HG03175 (cell line): ENCODE measurements at regions not wholly inside any gene's neighbourhood (a gene's known extent, or its start where the extent isn't known, plus 50 kb on each side); places are given as distances from the start of the nearest gene placed in this dataset.
A peak's percentile ranks its signal among the peaks of the same experiment; 100 is the strongest.
"Not testable (repeated sequence)": the region's sequence is repeated elsewhere in the genome, so short reads cannot be mapped to it uniquely, and the experiment has no call there.

Source experiments
- ATAC-seq: cut with Tn5 transposase; IDR thresholded peaks from one replicate; pipeline ENCODE4 v1.9.1; 2021; ENCODE audit warnings: mild to moderate bottlenecking, moderate library complexity; ENCODE audit not compliant: unreplicated experiment

DNA sequence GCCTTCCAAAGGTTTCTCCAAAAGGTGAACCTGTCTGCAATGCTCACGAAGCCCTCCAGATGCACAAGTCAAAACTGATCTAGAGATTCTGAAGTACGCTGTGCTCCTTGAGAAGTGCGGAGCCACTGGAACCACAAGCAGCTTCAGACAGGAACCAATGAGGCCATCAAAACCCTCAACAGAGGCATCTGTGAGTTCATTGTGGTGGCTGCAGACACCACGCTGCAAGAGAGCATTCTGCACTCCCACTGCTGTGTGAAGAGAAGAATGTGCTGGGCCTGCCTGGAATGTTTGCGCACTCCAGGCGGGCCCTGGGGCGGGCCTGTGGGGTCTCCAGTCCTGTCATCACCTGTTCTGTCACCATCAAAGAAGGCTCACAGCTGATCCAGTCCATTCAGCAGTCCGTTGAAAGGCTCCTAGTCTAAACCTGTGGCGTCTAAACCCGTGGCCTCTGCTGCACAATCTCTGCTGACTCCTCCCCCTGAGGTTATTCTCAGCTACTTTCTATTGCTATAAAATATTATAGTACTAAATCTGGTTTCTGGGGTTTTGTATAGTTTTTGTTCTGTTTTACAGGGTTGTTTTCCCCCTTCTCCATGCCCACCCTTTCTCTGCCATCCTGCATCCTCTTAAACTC, 111.6 kb downstream of the PPIAL4A start:
- ATAC-seq = not testable (repeated sequence)

DNA sequence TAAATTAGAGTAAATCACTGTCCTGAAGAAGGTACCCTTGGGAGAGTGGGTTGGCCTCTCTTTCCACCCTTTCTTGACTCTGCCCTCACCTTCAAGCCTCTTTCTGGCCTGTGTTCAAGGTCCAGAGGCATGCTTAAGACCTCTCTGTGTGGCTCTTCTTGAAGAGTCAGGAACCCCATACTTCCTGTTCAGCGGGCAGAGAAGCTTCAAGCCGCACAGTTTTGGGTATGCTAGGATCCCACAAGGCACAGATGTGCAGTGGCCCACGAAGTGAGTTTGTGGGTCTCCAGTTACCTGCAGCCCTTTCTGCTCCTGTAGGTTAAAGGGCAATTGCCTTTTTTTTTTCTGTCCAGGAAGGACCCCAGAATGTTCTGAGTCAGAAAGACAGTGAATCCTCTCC, 113.7 kb downstream of the PPIAL4A start:
- ATAC-seq = not testable (repeated sequence)

- not testable (repeated sequence) for ATAC-seq
These were observed 117.3 kb downstream of the PPIAL4A start for GRCh38 chr1:121006826-121007225.

- not testable (repeated sequence) for ATAC-seq
These were observed 118.2 kb downstream of the PPIAL4A start for GRCh38 chr1:121007755-121008154.

DNA sequence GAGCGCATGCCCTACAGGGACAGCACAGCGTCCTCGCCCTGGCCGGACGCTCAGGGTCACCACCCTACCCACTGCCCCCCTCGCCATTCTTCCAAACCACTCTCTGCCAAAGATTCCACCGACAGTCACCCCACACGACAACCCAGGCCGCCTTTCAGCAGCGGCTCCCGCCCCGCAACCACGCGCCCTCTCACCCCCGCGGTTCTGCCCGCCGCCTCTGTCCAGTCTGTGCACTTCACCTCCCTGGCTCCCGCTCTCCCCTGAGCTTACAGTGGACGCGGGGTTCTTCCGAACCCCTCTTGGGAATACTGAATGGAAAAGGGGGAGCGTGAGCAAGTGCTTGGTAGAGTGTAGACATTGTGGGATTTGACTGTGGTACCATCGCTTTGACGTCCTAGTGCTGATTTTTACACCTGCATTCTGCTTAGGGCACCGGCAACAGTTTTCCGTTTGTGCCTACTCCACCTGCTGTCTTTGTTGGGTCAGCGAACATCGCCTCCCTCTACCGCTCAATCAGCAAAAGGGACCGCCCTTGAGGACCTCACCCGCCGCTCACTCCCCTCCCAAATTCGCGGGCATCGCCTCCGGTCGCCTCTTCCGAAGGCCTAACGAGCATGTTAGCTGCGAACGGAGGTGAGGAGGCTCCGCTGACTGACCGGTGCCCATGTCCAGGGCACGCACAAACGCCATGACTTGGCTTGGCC, 119.1 kb downstream of the PPIAL4A start:
- not testable (repeated sequence) for ATAC-seq

- ATAC-seq = not testable (repeated sequence)
These were observed 119.9 kb downstream of the PPIAL4A start for GRCh38 chr1:121009216-121010057.

DNA sequence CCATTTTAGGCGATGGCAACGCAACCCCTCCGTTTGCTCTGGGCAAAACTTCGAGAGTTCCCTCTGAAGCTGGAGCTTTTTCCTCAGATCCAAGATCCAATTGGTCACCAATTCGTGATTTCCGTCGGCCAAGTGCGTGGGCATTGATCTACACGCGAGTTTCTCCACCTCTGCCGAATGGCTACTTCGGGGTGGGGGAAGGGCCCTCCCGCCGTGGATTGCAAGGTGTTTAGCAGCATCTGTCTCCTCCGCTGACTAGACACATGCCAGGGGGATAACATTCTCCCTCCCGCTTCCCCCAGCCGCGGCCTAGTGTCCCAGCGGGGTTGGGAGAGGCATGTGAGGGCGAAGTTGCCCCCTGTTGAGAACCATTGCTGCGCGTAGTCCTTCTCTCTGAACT, 120.6 kb downstream of the PPIAL4A start:
- ATAC-seq = not testable (repeated sequence)

GRCh38 chr1:121013181-121013580, 123.6 kb downstream of the PPIAL4A start:
- not testable (repeated sequence) for ATAC-seq

DNA sequence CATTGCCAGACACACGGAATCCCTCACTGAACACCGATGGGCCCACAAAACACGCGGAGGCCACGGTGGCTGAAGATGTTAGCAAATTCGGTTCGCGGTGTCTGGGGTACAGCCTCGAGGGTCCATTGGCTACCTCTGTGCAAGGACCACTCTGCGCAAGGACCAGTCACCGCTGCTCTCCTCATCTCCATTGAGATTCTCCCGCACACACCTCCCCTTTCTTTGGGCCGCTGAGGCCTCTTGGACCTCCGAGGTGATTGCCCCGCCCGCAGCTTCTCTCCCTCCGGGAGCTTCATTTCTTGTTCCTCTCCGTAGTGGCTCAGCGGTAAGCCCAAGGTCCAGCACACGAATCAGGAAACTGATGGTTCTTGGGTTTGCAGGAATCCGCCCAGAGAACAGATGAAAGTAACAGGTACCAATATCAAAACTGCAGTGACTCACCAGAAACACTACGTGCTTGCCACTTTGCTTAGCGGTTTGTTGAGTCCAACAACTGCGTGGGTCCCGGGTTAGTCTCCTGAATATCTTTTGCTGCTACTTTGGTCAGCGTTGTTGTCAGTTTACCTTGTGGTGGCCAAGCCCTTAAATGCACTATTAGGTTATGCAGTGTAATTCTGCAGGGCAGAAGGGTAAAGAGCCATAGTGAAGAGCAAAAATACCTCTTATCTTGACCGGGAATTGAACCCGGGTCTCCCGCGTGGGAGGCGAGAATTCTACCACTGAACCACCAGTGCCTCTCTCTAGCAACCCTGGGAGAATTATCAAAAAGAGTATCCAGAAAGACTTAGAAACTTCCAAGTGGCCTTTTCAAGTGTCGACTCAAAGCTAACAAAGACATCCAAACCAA, 126.8 kb downstream of the PPIAL4A start:
- ATAC-seq = not testable (repeated sequence)

GRCh38 chr1:121019715-121020349, 130.3 kb downstream of the PPIAL4A start:
- peak; percentile 43 for ATAC-seq

DNA sequence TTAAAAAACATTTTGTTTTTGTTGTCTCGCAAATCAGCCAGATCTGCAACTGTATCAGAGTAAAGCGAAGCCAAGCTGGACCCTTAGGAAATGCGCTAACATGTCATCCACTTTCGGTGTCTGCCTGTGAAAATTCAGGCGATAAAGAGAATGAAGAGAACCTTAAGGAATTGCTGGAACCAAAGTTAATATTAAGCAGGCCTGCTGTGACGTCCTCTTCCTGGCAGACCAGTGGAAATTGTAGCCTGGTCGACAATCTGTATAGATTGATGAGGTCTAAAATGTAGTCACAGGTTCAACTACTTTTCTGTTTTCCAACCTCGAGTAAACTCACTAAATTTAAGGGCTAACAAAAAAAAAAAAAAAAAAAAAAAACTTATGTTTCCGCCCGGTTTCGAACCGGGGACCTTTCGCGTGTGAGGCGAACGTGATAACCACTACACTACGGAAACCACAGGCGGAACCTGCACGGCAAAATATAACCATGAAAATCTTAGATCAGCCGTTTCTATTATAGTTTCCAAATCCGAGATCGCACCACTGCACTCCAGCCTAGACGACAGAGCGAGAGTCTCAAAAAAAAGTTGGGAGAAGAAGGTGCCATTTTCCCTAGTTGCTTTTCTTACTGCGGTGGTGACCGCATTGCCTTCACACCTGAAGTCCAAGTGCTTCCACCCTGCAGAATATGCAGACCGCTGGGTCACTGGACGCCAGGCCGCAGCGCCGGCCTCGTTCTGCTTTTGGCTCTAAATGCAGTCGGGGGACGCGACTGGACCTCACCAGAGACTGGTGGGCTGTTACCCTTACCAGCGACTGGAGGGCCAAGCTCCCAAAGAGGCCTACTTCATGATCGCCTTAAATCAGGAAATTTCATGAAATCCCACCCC, 131.0 kb downstream of the PPIAL4A start:
- ATAC-seq = not testable (repeated sequence)

DNA sequence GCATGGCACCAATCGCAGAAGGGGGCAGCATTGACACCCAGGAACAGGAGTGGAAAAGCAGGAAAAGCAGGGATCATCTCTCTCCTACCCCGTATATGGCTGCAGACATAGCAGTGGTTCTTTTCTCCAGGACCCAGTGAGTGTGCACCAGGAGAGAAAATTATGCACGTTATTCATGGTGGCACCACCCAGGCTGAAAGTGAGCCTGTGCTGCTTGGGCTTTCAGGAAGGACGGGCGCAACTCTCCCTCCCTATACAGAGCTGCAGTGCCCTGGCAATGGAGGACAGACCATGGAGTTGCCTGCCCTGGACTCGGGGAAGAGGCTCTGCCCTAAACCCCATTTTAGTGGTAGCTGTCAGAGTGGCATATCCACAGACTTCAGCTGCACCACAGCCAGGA, 132.1 kb downstream of the PPIAL4A start:
- ATAC-seq = not testable (repeated sequence)

GRCh38 chr1:121032878-121033494, 143.4 kb downstream of the PPIAL4A start:
- ATAC-seq = not testable (repeated sequence)

DNA sequence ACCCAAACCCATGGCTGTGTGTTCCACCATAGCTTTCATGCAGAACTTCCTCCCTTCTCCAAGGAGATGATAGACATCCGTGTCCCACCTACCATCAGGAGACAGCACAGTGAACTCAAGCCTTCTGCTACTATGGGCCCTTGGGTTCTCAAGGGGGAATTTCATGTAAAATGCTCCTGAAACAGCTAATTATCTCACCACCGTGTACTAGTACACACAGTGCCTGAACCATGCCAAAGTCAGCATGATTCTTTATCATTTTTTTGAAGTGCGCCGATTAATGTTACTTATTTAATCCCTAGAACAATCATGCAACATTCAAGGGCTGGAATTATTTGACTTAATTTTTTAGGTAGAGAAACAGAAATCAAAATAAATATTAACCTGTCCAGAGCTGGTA, 147.2 kb downstream of the PPIAL4A start:
- ATAC-seq = not testable (repeated sequence)

DNA sequence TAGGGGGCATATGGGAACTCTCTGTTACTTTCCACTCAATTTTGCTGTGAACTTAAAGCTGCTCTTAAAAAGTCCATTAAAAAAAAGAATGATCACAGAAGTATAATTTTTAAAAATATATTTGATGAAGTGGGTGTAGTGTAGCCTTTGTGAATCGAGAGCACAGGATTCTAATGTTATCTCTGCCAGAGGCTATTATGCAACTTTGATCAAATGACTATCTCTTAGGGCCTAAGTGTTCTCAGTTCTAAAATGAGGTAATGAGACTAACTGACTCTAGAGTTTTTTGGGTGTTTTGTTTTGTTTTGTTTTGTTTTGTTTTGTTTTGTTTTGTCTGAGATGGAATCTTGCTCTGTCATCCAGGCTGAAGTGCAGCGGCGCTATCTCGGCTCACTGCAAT, 143.2 kb downstream of the FAM72B start:
- ATAC-seq = not testable (repeated sequence)

GRCh38 chr1:121041497-121041896, 142.6 kb downstream of the FAM72B start:
- ATAC-seq = not testable (repeated sequence)

DNA sequence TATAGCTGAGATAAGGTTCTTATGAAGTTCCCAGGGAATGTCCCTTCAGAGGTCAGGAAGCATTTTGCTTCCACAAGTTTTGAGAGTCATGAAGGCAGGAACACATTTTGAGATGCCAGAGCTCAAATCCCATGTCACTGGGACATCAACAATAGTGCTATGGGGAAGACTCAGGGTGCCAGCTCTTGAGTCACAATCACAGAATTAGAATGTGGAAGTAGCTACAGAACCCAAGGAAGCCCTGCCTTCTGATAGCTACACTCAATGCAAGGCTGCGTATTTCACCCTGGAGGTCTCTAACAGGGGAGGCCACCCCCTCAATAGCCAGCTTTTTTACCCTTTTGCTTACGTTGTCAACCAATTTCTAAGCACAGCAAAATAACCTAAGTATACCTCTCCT, 141.3 kb downstream of the FAM72B start:
- ATAC-seq = not testable (repeated sequence)

- not testable (repeated sequence) for ATAC-seq
These were observed 135.8 kb downstream of the FAM72B start for GRCh38 chr1:121048293-121048752.
